Gastroesophageal sphincter (tissue), 3 donors: ENCODE measurements at regions not wholly inside any gene's neighbourhood (a gene's known extent, or its start where the extent isn't known, plus 50 kb on each side); places are given as distances from the start of the nearest gene placed in this dataset.

ENCODE experiments used
- CTCF ChIP-seq, 4 experiments: fragments of 200-600 bp in 2 of 4; fragments of 450-650 bp in 2 of 4; sonication (generic) in 1 of 4; IDR thresholded peaks; one replicate each; pipeline ENCODE4 v1.5.1; 2017 to 2019; ENCODE audit warnings: antibody characterized with exemption in 4 of 4, mild to moderate bottlenecking in 2 of 4, moderate library complexity in 2 of 4
- EP300 ChIP-seq: sonication (generic); formaldehyde crosslinking; IDR thresholded peaks from one replicate; pipeline ENCODE4 v1.6.1; 2017; ENCODE audit warnings: antibody characterized with exemption, mild to moderate bottlenecking
- POLR2A ChIP-seq, 2 donors: fragments of 450-650 bp; IDR thresholded peaks; one replicate each; pipeline ENCODE4 v1.6.1; 2017; ENCODE audit warnings: antibody characterized with exemption in 2 of 2, mild to moderate bottlenecking in 2 of 2, moderate library complexity in 1 of 2
- POLR2AphosphoS5 ChIP-seq: sonication (generic); formaldehyde crosslinking; IDR thresholded peaks from one replicate; pipeline ENCODE4 v1.6.1; 2017; ENCODE audit warnings: antibody characterized with exemption

GRCh38 chr20:47944682-47945081 is 159.4 kb upstream of the SULF2 start:
- TF ChIP-seq CTCF (IDR thresholded peaks at IDR 0.05) (no peak), EP300 (no peak), POLR2A (IDR thresholded peaks at IDR 0.05) (no peak), POLR2AphosphoS5 (no peak)
